ENCODE measurements at regions not wholly inside any gene's neighbourhood (a gene's known extent, or its start where the extent isn't known, plus 50 kb on each side); places are given as distances from the start of the nearest gene placed in this dataset.
A peak's percentile ranks its signal among the peaks of the same experiment; 100 is the strongest.

DNA sequence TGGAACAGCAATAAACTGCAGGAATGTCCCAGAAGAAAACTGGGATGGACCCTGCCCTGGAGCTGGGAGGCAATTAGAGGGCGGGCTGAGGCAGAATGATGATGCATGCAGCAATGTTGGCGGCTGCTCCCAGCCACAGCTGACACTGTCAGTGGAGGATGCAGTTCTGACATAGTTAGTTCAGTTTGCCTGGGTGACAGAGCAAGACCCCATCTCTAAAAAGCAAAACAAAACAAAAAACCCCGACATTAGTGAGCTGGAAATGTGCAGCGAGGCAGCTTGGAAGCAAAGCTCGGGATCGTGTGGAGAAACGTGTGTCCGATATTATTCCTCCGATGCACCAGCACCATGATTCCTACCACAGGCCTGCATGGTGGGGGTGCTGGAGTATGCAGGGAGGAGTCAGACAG is 110.1 kb upstream of the UQCRFS1 start:
- H3K9ac ChIP-seq (ENCODE audit: low read length): no peak overlapping the region
- no peaks in the 10 kb centered on the region for H3K79me2 ChIP-seq (ENCODE audit: insufficient read depth, low read length)
- H3K9me3 Mint-ChIP-seq (ENCODE audit: unreplicated experiment): peaks cover 2% of the 10 kb centered on the region
- H4K20me1 ChIP-seq (ENCODE audit: insufficient read depth, low read length): no peaks in the 10 kb centered on the region
- no peaks in the 10 kb centered on the region for H3K36me3 Mint-ChIP-seq (ENCODE audit: low read depth, unreplicated experiment)
- H3K27me3 ChIP-seq (ENCODE audit: insufficient read depth, low read length): no peaks in the 10 kb centered on the region
- H3K36me3 ChIP-seq (ENCODE audit: insufficient read depth, low read length): no peaks in the 10 kb centered on the region
- H2AFZ ChIP-seq (ENCODE audit: low read depth, low read length): no peak overlapping the region
- H3K4me3 ChIP-seq (ENCODE audit: insufficient read depth, low read depth, low read length): no peak overlapping the region
- no peak overlapping the region for H3K27ac Mint-ChIP-seq (ENCODE audit: unreplicated experiment)
- no peak overlapping the region for H3K27ac ChIP-seq (ENCODE audit: low read depth, low read length)
- no peak for FAIRE-seq
- peaks cover 26% of the 10 kb centered on the region for H3K27me3 Mint-ChIP-seq (ENCODE audit: low read depth, unreplicated experiment)
- no peak overlapping the region for H3K4me3 Mint-ChIP-seq (ENCODE audit: unreplicated experiment)
- H3K4me2 ChIP-seq (ENCODE audit: low read length): no peak overlapping the region
- TF ChIP-seq, protein P1, sequence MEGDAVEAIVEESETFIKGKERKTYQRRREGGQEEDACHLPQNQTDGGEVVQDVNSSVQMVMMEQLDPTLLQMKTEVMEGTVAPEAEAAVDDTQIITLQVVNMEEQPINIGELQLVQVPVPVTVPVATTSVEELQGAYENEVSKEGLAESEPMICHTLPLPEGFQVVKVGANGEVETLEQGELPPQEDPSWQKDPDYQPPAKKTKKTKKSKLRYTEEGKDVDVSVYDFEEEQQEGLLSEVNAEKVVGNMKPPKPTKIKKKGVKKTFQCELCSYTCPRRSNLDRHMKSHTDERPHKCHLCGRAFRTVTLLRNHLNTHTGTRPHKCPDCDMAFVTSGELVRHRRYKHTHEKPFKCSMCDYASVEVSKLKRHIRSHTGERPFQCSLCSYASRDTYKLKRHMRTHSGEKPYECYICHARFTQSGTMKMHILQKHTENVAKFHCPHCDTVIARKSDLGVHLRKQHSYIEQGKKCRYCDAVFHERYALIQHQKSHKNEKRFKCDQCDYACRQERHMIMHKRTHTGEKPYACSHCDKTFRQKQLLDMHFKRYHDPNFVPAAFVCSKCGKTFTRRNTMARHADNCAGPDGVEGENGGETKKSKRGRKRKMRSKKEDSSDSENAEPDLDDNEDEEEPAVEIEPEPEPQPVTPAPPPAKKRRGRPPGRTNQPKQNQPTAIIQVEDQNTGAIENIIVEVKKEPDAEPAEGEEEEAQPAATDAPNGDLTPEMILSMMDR (IDR thresholded peaks at IDR 0.05; ENCODE audit: insufficient read depth, low read depth, low read length): no peak
- no peak for DNase-seq (ENCODE audit: low read depth)
- no peaks in the 10 kb centered on the region for H3K9me3 ChIP-seq (ENCODE audit: insufficient read depth, low read depth, low read length)
- peaks cover 13% of the 10 kb centered on the region for H3K4me1 Mint-ChIP-seq (ENCODE audit: low read depth, unreplicated experiment)
- H3K4me1 ChIP-seq (ENCODE audit: insufficient read depth, low read length): no peaks in the 10 kb centered on the region

DNA sequence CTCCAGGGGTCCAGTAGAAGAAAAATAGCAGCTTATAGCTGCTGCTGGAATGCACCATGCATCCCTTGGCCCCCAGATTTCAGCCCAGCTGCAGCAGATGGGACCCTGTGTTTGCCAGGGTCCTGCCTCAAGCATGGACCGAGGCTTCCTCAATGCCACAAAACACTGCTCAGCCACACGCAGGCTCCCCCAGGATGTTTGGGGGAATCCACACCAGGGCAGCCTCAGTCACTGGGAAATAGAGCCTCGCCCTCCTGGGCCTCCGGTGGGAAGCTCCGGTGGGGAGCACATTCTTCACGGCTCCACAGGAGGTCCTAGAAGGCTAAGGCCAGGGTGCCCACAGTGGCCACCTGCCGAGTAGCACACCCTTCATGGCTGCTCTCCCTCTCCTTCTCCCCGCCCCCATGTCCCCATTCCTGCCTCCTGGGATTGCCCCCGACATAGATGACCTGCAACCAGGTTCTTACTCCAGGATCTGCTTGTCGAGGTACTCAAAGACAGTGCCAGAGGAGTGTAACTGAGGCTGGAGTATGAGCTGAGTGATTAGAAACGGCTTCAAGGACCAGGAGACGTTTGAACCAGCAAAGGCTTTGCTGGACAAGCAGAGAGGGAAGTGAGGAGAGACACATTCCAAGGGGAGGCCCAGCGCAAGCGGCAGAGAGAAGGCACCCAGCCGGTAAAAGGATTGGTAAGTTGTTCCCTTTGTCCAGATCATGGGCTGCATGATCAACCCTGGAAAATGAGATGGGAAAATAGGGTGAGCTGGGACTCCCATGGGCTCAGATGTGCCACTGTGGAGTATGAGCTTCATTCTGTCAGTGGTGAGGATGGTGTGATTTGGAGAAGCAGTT is 110.7 kb upstream of the UQCRFS1 start:
- no peaks in the 10 kb centered on the region for H3K36me3 Mint-ChIP-seq (ENCODE audit: low read depth, unreplicated experiment)
- peak overlapping the region; percentile 36 for H3K4me3 Mint-ChIP-seq (ENCODE audit: unreplicated experiment)
- FAIRE-seq (no peak), DNase-seq (ENCODE audit: low read depth) (no peak)
- no peak overlapping the region for H3K4me2 ChIP-seq (ENCODE audit: low read length)
- peaks cover 23% of the 10 kb centered on the region for H3K27me3 Mint-ChIP-seq (ENCODE audit: low read depth, unreplicated experiment)
- H3K9me3 Mint-ChIP-seq (ENCODE audit: unreplicated experiment): peaks cover 5% of the 10 kb centered on the region
- H3K27ac Mint-ChIP-seq (ENCODE audit: unreplicated experiment): no peak overlapping the region
- H4K20me1 ChIP-seq (ENCODE audit: insufficient read depth, low read length): no peaks in the 10 kb centered on the region
- no peaks in the 10 kb centered on the region for H3K36me3 ChIP-seq (ENCODE audit: insufficient read depth, low read length)
- H3K9ac ChIP-seq (ENCODE audit: low read length): no peak overlapping the region
- no peak for TF ChIP-seq EZH2 (IDR thresholded peaks at IDR 0.05; ENCODE audit: insufficient read depth, low read length)
- TF ChIP-seq, protein P1 (IDR thresholded peaks at IDR 0.05; ENCODE audit: insufficient read depth, low read depth, low read length): no peak
- H3K27ac ChIP-seq (ENCODE audit: low read depth, low read length): no peak overlapping the region
- H3K4me3 ChIP-seq (ENCODE audit: insufficient read depth, low read depth, low read length): no peak overlapping the region
- no peaks in the 10 kb centered on the region for H3K9me3 ChIP-seq (ENCODE audit: insufficient read depth, low read depth, low read length)
- no peaks in the 10 kb centered on the region for H3K27me3 ChIP-seq (ENCODE audit: insufficient read depth, low read length)
- no peak overlapping the region for H2AFZ ChIP-seq (ENCODE audit: low read depth, low read length)
- H3K4me1 Mint-ChIP-seq (ENCODE audit: low read depth, unreplicated experiment): peaks cover 13% of the 10 kb centered on the region
- H3K79me2 ChIP-seq (ENCODE audit: insufficient read depth, low read length): no peaks in the 10 kb centered on the region
- H3K4me1 ChIP-seq (ENCODE audit: insufficient read depth, low read length): no peaks in the 10 kb centered on the region

DNA sequence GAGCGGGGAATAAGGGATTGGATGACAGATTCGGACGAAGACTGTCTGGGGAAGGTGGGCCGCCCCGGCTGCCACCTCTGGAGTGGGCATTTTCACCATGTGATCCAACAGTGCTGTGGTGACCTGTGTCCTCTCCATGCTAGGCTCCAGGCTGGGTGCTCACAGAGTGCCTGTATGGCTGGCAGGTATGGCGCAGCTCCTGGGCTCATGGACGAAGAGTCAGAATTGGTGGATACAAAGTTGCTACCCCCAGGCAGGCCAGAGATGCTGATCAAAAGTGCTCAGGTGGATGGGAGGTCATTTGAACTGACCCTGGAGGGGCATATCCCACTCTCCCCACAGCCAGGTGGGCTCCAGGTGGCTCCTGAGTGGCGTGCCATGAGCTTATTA is 111.3 kb upstream of the UQCRFS1 start:
- Mint-ChIP-seq H3K27me3 (ENCODE audit: low read depth, unreplicated experiment) (peaks cover 23% of the 10 kb centered on the region), H3K4me3 (ENCODE audit: unreplicated experiment) (no peak overlapping the region), H3K36me3 (ENCODE audit: low read depth, unreplicated experiment) (no peaks in the 10 kb centered on the region), H3K9me3 (ENCODE audit: unreplicated experiment) (peaks cover 5% of the 10 kb centered on the region), H3K4me1 (ENCODE audit: low read depth, unreplicated experiment) (peaks cover 13% of the 10 kb centered on the region), H3K27ac (ENCODE audit: unreplicated experiment) (no peak overlapping the region)
- Histone ChIP-seq H3K27ac (ENCODE audit: low read depth, low read length) (no peak overlapping the region), H3K36me3 (ENCODE audit: insufficient read depth, low read length) (no peaks in the 10 kb centered on the region), H3K79me2 (ENCODE audit: insufficient read depth, low read length) (no peaks in the 10 kb centered on the region), H3K9me3 (ENCODE audit: insufficient read depth, low read depth, low read length) (no peaks in the 10 kb centered on the region), H3K4me3 (ENCODE audit: insufficient read depth, low read depth, low read length) (no peak overlapping the region), H3K4me1 (ENCODE audit: insufficient read depth, low read length) (no peaks in the 10 kb centered on the region), H4K20me1 (ENCODE audit: insufficient read depth, low read length) (no peaks in the 10 kb centered on the region), H3K27me3 (ENCODE audit: insufficient read depth, low read length) (no peaks in the 10 kb centered on the region), H2AFZ (ENCODE audit: low read depth, low read length) (no peak overlapping the region), H3K9ac (ENCODE audit: low read length) (no peak overlapping the region), H3K4me2 (ENCODE audit: low read length) (no peak overlapping the region)
- TF ChIP-seq, protein P1 (IDR thresholded peaks at IDR 0.05; ENCODE audit: insufficient read depth, low read depth, low read length): no peak
- no peak for TF ChIP-seq EZH2 (IDR thresholded peaks at IDR 0.05; ENCODE audit: insufficient read depth, low read length)
- DNase-seq (ENCODE audit: low read depth): no peak
- no peak for FAIRE-seq

Measured in astrocyte (in vitro differentiated cells and primary cell).